ENCODE measurements at regions not wholly inside any gene's neighbourhood (a gene's known extent, or its start where the extent isn't known, plus 50 kb on each side); places are given as distances from the start of the nearest gene placed in this dataset.

DNA sequence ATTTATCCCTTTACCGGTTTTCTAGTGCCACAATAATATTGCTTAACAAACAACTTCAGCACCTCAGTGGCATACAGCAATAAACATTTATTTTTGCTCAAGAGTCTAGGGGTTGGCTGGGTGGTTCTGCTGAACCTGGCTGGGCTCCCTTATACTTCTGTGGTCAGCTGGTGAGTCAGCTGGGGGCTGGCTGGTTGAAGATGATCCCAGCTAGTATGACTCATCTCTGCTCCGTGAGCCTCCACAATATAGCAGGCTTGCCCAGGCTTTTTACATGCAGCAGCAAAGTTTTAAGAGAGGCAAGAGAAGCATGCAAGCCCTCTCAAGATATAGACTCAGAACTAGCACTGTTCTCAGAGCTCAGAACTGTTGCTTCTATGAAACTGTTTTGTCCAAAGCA, 523.5 kb upstream of the CLINT1 start:
- no peak overlapping the region for H3K27ac Mint-ChIP-seq (ENCODE audit: unreplicated experiment)
- no peak for DNase-seq (ENCODE audit: low read depth, low spot score)
- no peaks in the 10 kb centered on the region for H3K27me3 Mint-ChIP-seq (ENCODE audit: low read depth)
- H3K9me3 Mint-ChIP-seq: peaks cover 3% of the 10 kb centered on the region
- no peak overlapping the region for H3K4me3 Mint-ChIP-seq
- TF ChIP-seq, protein P1, sequence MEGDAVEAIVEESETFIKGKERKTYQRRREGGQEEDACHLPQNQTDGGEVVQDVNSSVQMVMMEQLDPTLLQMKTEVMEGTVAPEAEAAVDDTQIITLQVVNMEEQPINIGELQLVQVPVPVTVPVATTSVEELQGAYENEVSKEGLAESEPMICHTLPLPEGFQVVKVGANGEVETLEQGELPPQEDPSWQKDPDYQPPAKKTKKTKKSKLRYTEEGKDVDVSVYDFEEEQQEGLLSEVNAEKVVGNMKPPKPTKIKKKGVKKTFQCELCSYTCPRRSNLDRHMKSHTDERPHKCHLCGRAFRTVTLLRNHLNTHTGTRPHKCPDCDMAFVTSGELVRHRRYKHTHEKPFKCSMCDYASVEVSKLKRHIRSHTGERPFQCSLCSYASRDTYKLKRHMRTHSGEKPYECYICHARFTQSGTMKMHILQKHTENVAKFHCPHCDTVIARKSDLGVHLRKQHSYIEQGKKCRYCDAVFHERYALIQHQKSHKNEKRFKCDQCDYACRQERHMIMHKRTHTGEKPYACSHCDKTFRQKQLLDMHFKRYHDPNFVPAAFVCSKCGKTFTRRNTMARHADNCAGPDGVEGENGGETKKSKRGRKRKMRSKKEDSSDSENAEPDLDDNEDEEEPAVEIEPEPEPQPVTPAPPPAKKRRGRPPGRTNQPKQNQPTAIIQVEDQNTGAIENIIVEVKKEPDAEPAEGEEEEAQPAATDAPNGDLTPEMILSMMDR (conservative IDR thresholded peaks at IDR 0.05): no peak
- H3K4me1 Mint-ChIP-seq: no peaks in the 10 kb centered on the region
- H3K36me3 Mint-ChIP-seq (ENCODE audit: low read depth): no peaks in the 10 kb centered on the region

DNA sequence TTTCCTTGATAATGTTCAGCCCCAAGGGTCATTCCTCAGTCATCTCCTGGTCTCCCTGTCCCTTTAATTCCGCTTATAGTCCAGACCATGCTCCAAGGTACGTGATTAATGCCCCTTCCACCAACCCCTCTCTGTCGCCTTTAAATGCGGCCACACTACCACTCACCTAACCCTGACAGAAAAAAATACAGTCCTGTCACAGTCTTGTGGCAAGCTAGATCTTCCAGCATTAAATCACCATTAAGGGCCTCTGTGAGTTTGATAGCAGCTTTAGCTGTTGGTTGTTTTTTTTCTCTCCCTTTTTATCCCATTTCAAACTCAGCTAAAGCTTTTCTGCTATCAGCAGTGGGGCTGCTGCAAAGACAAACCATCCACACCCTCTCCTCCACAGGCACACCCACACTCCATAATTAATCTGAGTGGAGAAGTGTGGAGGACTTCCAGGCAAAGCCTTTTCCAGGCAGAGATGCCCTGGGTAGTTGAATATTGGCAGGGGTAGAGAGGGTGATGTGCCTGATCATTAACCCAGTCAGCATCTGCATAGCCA, 522.7 kb upstream of the CLINT1 start:
- Mint-ChIP-seq H3K4me3 (no peak overlapping the region), H3K27ac (ENCODE audit: unreplicated experiment) (no peak overlapping the region), H3K9me3 (peaks cover 3% of the 10 kb centered on the region), H3K4me1 (no peaks in the 10 kb centered on the region), H3K36me3 (ENCODE audit: low read depth) (no peaks in the 10 kb centered on the region), H3K27me3 (ENCODE audit: low read depth) (no peaks in the 10 kb centered on the region)
- no peak for DNase-seq (ENCODE audit: low read depth, low spot score)
- TF ChIP-seq, protein P1 (conservative IDR thresholded peaks at IDR 0.05): no peak

DNA sequence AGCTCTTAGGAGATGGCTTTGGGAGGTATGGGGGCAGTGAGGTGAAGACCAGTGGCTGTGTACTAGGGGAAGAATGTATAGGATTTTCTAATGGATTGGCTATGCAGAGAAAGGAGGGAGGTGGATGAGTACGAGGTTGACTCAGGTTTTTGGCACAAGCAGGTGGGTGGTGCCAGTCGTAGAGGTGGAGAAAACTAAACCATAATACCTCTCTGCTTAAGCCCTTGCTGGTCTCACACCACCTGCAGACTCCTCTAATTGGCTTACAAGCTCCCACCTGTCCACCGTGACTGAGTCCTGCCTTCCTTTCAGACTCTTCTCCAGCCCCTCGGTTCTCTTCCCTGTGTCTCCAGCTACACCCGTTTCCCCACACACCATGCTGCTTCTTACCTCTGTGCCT, 521.7 kb upstream of the CLINT1 start:
- H3K4me3 Mint-ChIP-seq: no peak overlapping the region

DNA sequence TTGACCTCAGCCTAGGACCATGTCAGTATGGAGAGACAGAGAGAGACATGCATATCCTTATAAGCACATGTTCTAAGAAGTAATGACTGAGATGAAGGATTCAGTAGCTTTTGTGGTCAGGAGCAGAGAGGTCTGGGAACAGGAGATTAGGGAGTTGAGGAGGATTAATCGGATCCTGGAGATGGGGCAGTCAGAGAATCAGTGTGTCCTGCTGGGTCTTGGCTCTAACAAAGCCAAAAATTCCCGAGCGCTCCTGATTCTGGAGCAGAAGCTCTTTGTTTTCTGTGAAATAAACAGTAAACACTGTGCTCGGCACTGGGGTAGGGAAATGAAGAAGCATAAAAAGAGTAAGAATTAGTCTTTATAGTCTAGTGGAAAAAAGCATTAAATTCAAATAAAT, 520.0 kb upstream of the CLINT1 start:
- DNase-seq (ENCODE audit: low read depth, low spot score): no peak
- TF ChIP-seq, protein P1 (conservative IDR thresholded peaks at IDR 0.05): no peak
- Mint-ChIP-seq H3K4me3 (no peak overlapping the region), H3K27me3 (ENCODE audit: low read depth) (no peaks in the 10 kb centered on the region), H3K9me3 (no peaks in the 10 kb centered on the region), H3K4me1 (peaks cover 5% of the 10 kb centered on the region), H3K27ac (ENCODE audit: unreplicated experiment) (no peak overlapping the region), H3K36me3 (ENCODE audit: low read depth) (no peaks in the 10 kb centered on the region)

More for the DNA sequence above, 521.7 kb upstream of the CLINT1 start:
- Mint-ChIP-seq H3K36me3 (ENCODE audit: low read depth) (no peaks in the 10 kb centered on the region), H3K4me1 (no peaks in the 10 kb centered on the region), H3K27ac (ENCODE audit: unreplicated experiment) (no peak overlapping the region), H3K27me3 (ENCODE audit: low read depth) (no peaks in the 10 kb centered on the region), H3K9me3 (peaks cover 3% of the 10 kb centered on the region)
- no peak for DNase-seq (ENCODE audit: low read depth, low spot score)
- TF ChIP-seq, protein P1 (conservative IDR thresholded peaks at IDR 0.05): no peak

DNA sequence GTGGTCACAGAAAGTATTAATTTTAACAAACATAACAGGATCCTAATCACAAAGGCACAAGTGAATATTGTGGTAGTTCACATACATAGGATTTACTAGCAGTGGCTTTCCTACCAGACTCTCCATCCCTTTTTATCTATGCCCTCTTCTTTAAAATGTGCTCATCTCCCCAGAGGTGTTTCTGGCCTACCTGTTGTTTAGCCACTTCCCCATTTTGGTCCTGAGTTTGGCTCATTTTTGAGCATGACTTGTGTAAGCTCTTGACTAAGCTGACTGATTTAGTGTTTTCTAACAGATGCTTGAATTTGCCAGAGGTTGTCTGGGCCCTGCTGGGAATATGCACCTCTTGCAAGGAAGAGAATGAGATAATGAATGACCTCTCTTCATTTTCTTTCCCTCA, 517.7 kb upstream of the CLINT1 start:
- H3K27ac Mint-ChIP-seq (ENCODE audit: unreplicated experiment): no peak overlapping the region

More for the DNA sequence above, 517.7 kb upstream of the CLINT1 start:
- H3K36me3 Mint-ChIP-seq (ENCODE audit: low read depth): no peaks in the 10 kb centered on the region
- TF ChIP-seq, protein P1 (conservative IDR thresholded peaks at IDR 0.05): no peak
- DNase-seq (ENCODE audit: low read depth, low spot score): no peak
- no peak overlapping the region for H3K4me3 Mint-ChIP-seq
- H3K9me3 Mint-ChIP-seq: no peaks in the 10 kb centered on the region
- H3K4me1 Mint-ChIP-seq: peaks cover 11% of the 10 kb centered on the region
- H3K27me3 Mint-ChIP-seq (ENCODE audit: low read depth): no peaks in the 10 kb centered on the region

Data from neural crest cell (in vitro differentiated cells).